ENCODE measurements at regions not wholly inside any gene's neighbourhood (a gene's known extent, or its start where the extent isn't known, plus 50 kb on each side); places are given as distances from the start of the nearest gene placed in this dataset.

- no peaks in the 10 kb centered on the region for H3K79me2 ChIP-seq (ENCODE audit: low read depth)
- no peak overlapping the region for H3K4me3 ChIP-seq
- H3K4me2 ChIP-seq: no peak overlapping the region
- DNase-seq: no peak
- H3K9me2 ChIP-seq (ENCODE audit: insufficient read depth): no peaks in the 10 kb centered on the region
- ChIA-PET CTCF (no interaction called here), POLR2A (ENCODE audit: unreplicated experiment) (no interaction called here)
- no peaks in the 10 kb centered on the region for H3K27me3 ChIP-seq (ENCODE audit: insufficient read depth, low read depth)
- H3F3A ChIP-seq (ENCODE audit: insufficient read depth, low read depth): no peaks in the 10 kb centered on the region
- intact Hi-C loops (cut with micrococcal nuclease; ENCODE audit: unreplicated experiment): no loop called here
- H4K20me1 ChIP-seq (ENCODE audit: insufficient read depth): no peaks in the 10 kb centered on the region
- TF ChIP-seq CTCF (conservative IDR thresholded peaks at IDR 0.05) (no peak), EZH2 (IDR thresholded peaks at IDR 0.05; ENCODE audit: low read depth) (no peak)
- BruUV-seq (replicated peaks): no TSS peak
- no peak overlapping the region for H3K27ac ChIP-seq
- H2AFZ ChIP-seq: no peak overlapping the region
- no peaks in the 10 kb centered on the region for H3K36me3 ChIP-seq (ENCODE audit: low read depth)
- H3K9me3 ChIP-seq (ENCODE audit: insufficient read depth, low read depth): no peaks in the 10 kb centered on the region
- H3K4me1 ChIP-seq (replicated peaks; ENCODE audit: insufficient read depth): 0 out of 2 replicates have a peak, but pooled peaks cover 15% of the 10 kb centered on the region
Measured at GRCh38 chr20:11849270-11849915, 68.3 kb upstream of the BTBD3 start.

GRCh38 chr20:11849976-11850670 lies 67.6 kb upstream of the BTBD3 start:
- H2AFZ ChIP-seq: no peak overlapping the region
- peak; percentile 16 to 47 for DNase-seq
- H3K27me3 ChIP-seq (ENCODE audit: insufficient read depth, low read depth): no peaks in the 10 kb centered on the region
- no peaks in the 10 kb centered on the region for H3F3A ChIP-seq (ENCODE audit: insufficient read depth, low read depth)
- H4K20me1 ChIP-seq (ENCODE audit: insufficient read depth): no peaks in the 10 kb centered on the region
- CTCF ChIA-PET: no interaction called here
- no peak overlapping the region for H3K4me3 ChIP-seq
- POLR2A ChIA-PET (ENCODE audit: unreplicated experiment): no interaction called here
- intact Hi-C loops (cut with micrococcal nuclease; ENCODE audit: unreplicated experiment): loop anchor here (5.0 kb wide), 1 partner anchor 173 kb away; no protein-coding TSS in a partner anchor
- H3K36me3 ChIP-seq (ENCODE audit: low read depth): no peaks in the 10 kb centered on the region
- no peaks in the 10 kb centered on the region for H3K79me2 ChIP-seq (ENCODE audit: low read depth)
- H3K4me2 ChIP-seq: no peak overlapping the region; the same call in 1 of the 2 replicates
- no TSS peak for BruUV-seq (replicated peaks)
- H3K9me3 ChIP-seq (ENCODE audit: insufficient read depth, low read depth): no peaks in the 10 kb centered on the region
- H3K9me2 ChIP-seq (ENCODE audit: insufficient read depth): no peaks in the 10 kb centered on the region
- TF ChIP-seq EZH2 (IDR thresholded peaks at IDR 0.05; ENCODE audit: low read depth) (no peak), CTCF (conservative IDR thresholded peaks at IDR 0.05) (no peak)
- no peak overlapping the region for H3K27ac ChIP-seq
- 0 out of 2 replicates have a peak, but pooled peaks cover 15% of the 10 kb centered on the region for H3K4me1 ChIP-seq (replicated peaks; ENCODE audit: insufficient read depth)

GRCh38 chr20:11850901-11851300 lies 66.8 kb upstream of the BTBD3 start:
- H3F3A ChIP-seq (ENCODE audit: insufficient read depth, low read depth): no peaks in the 10 kb centered on the region
- BruUV-seq (replicated peaks): no TSS peak
- no peak overlapping the region for H3K4me3 ChIP-seq
- CTCF ChIA-PET: no interaction called here
- intact Hi-C loops (cut with micrococcal nuclease; ENCODE audit: unreplicated experiment): loop anchor here (5.0 kb wide), 1 partner anchor 174 kb away; no protein-coding TSS in a partner anchor
- H3K79me2 ChIP-seq (ENCODE audit: low read depth): no peaks in the 10 kb centered on the region
- 0 out of 2 replicates have a peak, but pooled peaks cover 15% of the 10 kb centered on the region for H3K4me1 ChIP-seq (replicated peaks; ENCODE audit: insufficient read depth)
- H3K9me3 ChIP-seq (ENCODE audit: insufficient read depth, low read depth): no peaks in the 10 kb centered on the region
- TF ChIP-seq EZH2 (IDR thresholded peaks at IDR 0.05; ENCODE audit: low read depth): no peak
- TF ChIP-seq CTCF (conservative IDR thresholded peaks at IDR 0.05): no peak
- no peaks in the 10 kb centered on the region for H4K20me1 ChIP-seq (ENCODE audit: insufficient read depth)
- H3K27ac ChIP-seq: no peak overlapping the region
- no peaks in the 10 kb centered on the region for H3K9me2 ChIP-seq (ENCODE audit: insufficient read depth)
- no peaks in the 10 kb centered on the region for H3K36me3 ChIP-seq (ENCODE audit: low read depth)
- H2AFZ ChIP-seq: no peak overlapping the region
- H3K4me2 ChIP-seq: no peak overlapping the region
- POLR2A ChIA-PET (ENCODE audit: unreplicated experiment): no interaction called here
- no peaks in the 10 kb centered on the region for H3K27me3 ChIP-seq (ENCODE audit: insufficient read depth, low read depth)
- no peak for DNase-seq
